ENCODE measurements at regions not wholly inside any gene's neighbourhood (a gene's known extent, or its start where the extent isn't known, plus 50 kb on each side); places are given as distances from the start of the nearest gene placed in this dataset.

- Histone ChIP-seq H3K27me3 (ENCODE audit: insufficient read depth, low read length) (no peaks in the 10 kb centered on the region), H3K4ac (ENCODE audit: low read depth, low read length) (no peak overlapping the region), H4K8ac (replicated peaks; ENCODE audit: insufficient read length, low read depth, low read length) (no peak overlapping the region), H3K4me2 (ENCODE audit: insufficient read depth, insufficient read length, low read length) (no peak overlapping the region), H2BK120ac (ENCODE audit: low read depth, low read length, poor library complexity, severe bottlenecking) (no peak overlapping the region), H3K79me2 (ENCODE audit: insufficient read depth, low read length) (no peaks in the 10 kb centered on the region), H3K18ac (ENCODE audit: insufficient read length, low read depth, low read length) (no peak overlapping the region), H2BK20ac (ENCODE audit: low read depth, low read length, poor library complexity, severe bottlenecking) (no peak overlapping the region), H3K23me2 (ENCODE audit: insufficient read length, low read depth, low read length, poor library complexity, severe bottlenecking) (no peaks in the 10 kb centered on the region), H2AK5ac (ENCODE audit: insufficient read length, low read length) (no peak overlapping the region), H4K5ac (ENCODE audit: insufficient read length, low read depth, low read length) (no peak overlapping the region), H3T11ph (ENCODE audit: low read length) (no peak overlapping the region), H3K9me3 (ENCODE audit: control insufficient read depth, low read depth, low read length) (no peaks in the 10 kb centered on the region), H3K27ac (ENCODE audit: insufficient read length, low read depth, low read length) (no peak overlapping the region), H3K56ac (ENCODE audit: insufficient read length, low read depth, low read length) (no peak overlapping the region), H3K79me1 (ENCODE audit: insufficient read depth, low read depth, low read length, poor library complexity, severe bottlenecking) (no peaks in the 10 kb centered on the region), H2AFZ (ENCODE audit: low read length) (no peak overlapping the region), H2BK12ac (ENCODE audit: insufficient read length, low read depth, low read length) (no peak overlapping the region), H2BK15ac (ENCODE audit: low read depth, low read length) (no peak overlapping the region), H3K14ac (ENCODE audit: insufficient read depth, low read length) (no peak overlapping the region), H3K9ac (ENCODE audit: extremely low read depth, insufficient read length, low read length) (no peak overlapping the region), H3K23ac (ENCODE audit: insufficient read length, low read depth, low read length) (no peak overlapping the region), H4K20me1 (ENCODE audit: control insufficient read depth, insufficient read depth, insufficient read length) (no peaks in the 10 kb centered on the region), H4K91ac (ENCODE audit: insufficient read length, low read depth, low read length) (no peak overlapping the region), H2BK5ac (ENCODE audit: insufficient read length, low read length) (no peak overlapping the region), H3K4me1 (ENCODE audit: insufficient read depth, low read length) (no peaks in the 10 kb centered on the region)
- Mint-ChIP-seq H3K27ac (no peak overlapping the region), H3K4me1 (no peaks in the 10 kb centered on the region), H3K36me3 (ENCODE audit: insufficient read depth in 1 of 3, low read depth in 3 of 3) (no peaks in the 10 kb centered on the region; a peak in 2 of 7 replicates), H3K27me3 (ENCODE audit: low read depth) (no peaks in the 10 kb centered on the region), H3K4me3 (no peak overlapping the region), H3K9me3 (peaks cover 2 to 6% of the 10 kb centered on the region in 2 experiments; a peak in 1 of 5 replicates)
- TF ChIP-seq CTCF (conservative IDR thresholded peaks at IDR 0.05), result no peak
- WGBS (ENCODE audit: extremely low coverage, insufficient read length, low lambda C conversion rate), result no CpG with 5 or more reads among the region's 5 CpGs
- DNase-seq, result no peak
These were observed 846.4 kb upstream of the CDH8 start for GRCh38 chr16:62882552-62883221.

Data from H9 (cell line).